ENCODE measurements at regions not wholly inside any gene's neighbourhood (a gene's known extent, or its start where the extent isn't known, plus 50 kb on each side); places are given as distances from the start of the nearest gene placed in this dataset.

DNA sequence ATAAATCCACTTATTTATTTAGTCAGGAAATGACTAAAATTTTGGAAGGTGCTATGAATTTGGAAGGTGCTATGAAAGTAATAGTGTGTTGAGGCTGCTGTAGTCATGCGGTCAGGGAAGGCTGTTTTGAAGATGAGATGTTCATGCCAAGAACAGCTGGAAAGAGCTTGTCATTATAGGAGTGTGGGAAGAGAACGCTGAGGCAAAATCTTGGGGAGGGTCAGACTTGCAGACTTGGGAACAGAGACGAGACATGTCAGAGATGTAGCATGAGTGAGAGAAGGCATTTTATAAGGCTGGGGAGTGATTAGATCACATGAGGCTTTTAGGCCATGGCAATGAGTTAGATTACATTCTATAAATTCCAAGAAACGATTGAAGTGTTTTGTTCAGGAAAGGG, 124.0 kb upstream of the B3GAT2 start:
- TF ChIP-seq EZH2 (IDR thresholded peaks at IDR 0.05; ENCODE audit: borderline replicate concordance) = no peak
- TF ChIP-seq, protein P1, sequence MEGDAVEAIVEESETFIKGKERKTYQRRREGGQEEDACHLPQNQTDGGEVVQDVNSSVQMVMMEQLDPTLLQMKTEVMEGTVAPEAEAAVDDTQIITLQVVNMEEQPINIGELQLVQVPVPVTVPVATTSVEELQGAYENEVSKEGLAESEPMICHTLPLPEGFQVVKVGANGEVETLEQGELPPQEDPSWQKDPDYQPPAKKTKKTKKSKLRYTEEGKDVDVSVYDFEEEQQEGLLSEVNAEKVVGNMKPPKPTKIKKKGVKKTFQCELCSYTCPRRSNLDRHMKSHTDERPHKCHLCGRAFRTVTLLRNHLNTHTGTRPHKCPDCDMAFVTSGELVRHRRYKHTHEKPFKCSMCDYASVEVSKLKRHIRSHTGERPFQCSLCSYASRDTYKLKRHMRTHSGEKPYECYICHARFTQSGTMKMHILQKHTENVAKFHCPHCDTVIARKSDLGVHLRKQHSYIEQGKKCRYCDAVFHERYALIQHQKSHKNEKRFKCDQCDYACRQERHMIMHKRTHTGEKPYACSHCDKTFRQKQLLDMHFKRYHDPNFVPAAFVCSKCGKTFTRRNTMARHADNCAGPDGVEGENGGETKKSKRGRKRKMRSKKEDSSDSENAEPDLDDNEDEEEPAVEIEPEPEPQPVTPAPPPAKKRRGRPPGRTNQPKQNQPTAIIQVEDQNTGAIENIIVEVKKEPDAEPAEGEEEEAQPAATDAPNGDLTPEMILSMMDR (IDR thresholded peaks at IDR 0.05; ENCODE audit: poor library complexity) = no peak
- TF ChIP-seq EZH2phosphoT487 (IDR thresholded peaks at IDR 0.05; ENCODE audit: low read depth, severe bottlenecking, unreplicated experiment) = no peak

Data from hepatocyte (in vitro differentiated cells).